GM19023 (cell line): ENCODE measurements at regions not wholly inside any gene's neighbourhood (a gene's known extent, or its start where the extent isn't known, plus 50 kb on each side); places are given as distances from the start of the nearest gene placed in this dataset.
"Not testable (repeated sequence)": the region's sequence is repeated elsewhere in the genome, so short reads cannot be mapped to it uniquely, and the experiment has no call there.

Experiments used
- ATAC-seq: cut with Tn5 transposase; IDR thresholded peaks from one replicate; pipeline ENCODE4 v1.9.1; 2021; ENCODE audit warnings: mild to moderate bottlenecking, moderate library complexity; ENCODE audit not compliant: unreplicated experiment

- no peak for ATAC-seq
Observed at GRCh38 chr9:28073270-28073669, 500.0 kb upstream of the C9orf72 start.

DNA sequence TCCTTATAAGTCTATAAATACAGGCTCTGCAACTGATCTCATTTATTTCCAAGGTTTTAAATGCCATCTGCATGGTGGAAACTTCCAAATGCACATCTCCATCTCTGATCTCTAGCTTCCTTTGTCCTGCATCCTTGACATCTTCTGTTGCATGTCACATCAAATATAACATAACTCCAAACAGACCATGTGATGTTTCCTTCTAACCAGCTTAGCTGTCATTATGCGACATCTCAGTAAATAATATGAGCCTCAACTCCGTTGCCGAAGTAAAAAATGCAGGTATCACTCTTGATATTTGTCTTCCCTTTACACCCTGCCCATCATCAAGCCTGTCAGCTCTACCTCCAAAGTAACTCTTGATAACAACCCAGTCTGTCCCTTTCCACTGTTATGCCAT, 506.4 kb upstream of the C9orf72 start:
- no peak for ATAC-seq

GRCh38 chr9:28082671-28083070, 509.4 kb upstream of the C9orf72 start:
- no peak for ATAC-seq

GRCh38 chr9:28086881-28087280, 513.6 kb upstream of the C9orf72 start:
- ATAC-seq = no peak

GRCh38 chr9:28092981-28093936, 520.0 kb upstream of the C9orf72 start:
- no peak for ATAC-seq

DNA sequence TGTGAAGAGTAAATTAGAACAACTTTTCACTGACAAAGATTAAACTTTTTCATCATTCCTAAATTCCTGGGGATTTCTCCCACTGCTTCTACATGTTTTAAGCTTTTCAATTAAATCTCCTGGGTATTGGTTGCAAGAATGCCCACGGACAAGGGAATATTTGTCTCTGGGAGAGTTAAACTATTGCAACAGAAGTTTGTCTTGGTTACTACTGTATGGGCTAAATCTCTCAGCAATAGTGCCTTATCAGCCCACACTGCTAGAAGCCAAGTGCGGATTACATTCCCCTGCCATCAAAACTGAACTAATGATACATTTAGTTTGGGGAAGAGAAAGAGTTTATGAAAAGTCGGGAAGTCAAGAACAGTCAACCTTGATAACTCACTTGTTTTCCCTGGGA, 528.2 kb upstream of the C9orf72 start:
- no peak for ATAC-seq

- no peak for ATAC-seq
Observed at GRCh38 chr9:28105001-28105400, 531.7 kb upstream of the C9orf72 start.

DNA sequence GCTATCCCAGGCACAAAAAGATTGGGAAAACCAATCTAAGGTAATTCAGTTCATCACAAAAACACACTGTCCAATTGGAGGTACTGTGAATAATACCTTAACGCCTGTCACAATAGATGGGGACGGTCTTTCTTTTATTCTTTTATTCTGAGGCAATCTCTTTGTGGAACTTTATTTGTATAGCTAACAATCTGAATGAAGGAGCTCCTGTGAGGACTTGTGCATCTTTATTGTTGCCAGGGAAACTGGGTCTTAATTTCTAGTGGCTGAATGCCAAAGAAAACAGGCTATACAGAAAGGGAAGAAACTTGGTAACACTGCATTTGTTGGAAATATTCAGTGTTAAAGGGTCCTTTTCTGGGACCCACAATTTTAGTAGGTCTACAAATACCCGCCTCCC, 546.9 kb upstream of the C9orf72 start:
- no peak for ATAC-seq

DNA sequence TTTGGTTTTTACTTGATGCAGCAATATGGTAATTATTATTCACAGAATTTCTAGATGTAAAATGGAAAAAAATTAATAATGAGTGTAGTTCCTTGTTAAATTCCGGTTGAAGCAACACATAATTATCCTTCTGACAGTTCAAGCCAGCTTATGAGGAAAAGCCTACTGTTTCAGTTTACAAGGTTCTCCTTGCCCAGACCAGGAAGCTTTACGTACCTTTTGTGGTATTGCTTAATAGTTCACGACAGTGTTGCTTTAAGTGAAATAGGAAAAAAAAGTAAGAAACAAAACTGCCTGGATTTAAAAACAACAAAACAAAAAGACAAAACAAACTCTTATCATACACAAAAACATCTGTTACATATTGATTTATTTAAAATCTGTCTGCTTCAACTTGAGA, 547.3 kb upstream of the C9orf72 start:
- no peak for ATAC-seq

DNA sequence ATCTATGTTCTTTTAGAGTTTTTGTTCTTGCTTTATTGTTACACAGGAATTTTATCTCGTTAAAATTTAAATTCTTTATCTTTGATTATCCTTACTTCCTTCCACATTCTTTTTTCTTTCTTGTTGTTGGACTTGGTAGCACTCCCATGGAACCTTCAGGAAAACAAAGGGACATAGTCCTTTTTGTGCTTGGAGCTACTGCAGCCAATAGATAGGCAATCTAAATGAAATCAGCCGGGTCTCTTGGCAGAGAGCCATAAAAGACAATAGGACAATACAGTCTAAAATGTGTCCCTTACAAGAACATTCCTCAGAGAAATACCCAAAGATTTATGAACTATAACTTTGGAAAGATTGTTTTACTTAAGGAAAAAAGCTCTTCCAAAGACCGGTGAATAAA, 548.1 kb upstream of the C9orf72 start:
- ATAC-seq = no peak

DNA sequence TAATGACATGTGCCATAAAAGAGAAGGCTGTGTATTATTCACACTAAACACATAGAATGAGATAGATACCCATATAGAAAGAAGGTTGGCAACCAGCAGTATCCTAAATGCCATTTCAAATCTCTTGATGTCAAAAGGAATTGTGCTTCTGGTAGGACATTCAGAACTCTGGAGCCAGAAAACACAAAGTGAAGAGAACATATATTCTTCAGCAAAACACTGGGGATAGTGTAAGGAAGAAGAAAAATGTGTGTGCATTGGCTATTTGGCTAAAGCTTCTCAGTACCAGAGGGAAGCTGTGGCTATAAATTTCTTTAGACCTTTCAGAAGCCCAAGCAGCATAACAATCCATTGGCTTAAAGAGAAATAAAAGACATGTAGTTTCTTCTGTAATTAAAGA, 551.6 kb upstream of the C9orf72 start:
- no peak for ATAC-seq

DNA sequence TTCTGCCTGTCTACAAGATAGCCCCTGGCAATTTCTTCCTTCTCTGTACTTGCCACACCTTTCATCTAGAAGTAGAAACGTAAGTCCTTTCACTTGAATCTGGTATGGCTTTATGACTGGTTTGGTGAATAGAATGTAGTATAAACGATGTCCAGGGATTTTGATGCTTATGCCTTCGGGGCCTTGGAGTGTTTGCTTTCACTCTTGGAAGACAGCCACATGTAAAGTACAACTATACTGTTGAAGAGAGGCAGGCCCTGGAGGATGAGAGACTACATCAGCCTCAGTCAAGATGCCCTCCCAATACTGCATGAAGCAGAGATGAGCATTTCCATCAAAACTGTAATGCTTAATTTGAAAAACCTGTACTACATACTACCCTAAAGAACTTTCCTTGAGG, 553.8 kb upstream of the C9orf72 start:
- no peak for ATAC-seq

DNA sequence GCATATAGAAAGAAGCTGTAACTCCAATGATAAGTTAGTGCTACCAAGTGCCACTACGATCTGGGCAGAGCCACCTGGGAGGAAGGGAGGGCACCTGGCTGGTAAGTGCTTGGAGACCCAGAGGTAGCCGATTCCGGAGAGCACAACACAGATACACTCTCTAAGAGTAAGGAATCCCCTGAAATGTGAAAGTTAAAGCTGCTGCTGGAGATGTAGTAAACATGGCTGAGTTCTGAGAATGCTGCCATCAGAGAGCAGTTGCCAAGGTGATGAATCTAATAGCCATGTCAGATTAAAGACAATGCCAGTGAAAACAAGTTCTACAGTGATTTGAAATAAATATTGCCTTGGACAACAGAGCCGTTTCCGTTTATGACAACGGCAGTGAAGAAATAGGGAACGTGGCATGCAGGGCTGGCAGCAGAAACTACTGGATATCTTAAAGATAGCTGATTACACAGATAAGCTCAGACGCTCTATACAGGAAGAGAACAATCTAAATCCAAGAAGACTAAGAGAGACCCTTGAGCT, 561.2 kb upstream of the C9orf72 start:
- ATAC-seq = no peak

- no peak for ATAC-seq
Observed at GRCh38 chr9:28135549-28135948, 562.3 kb upstream of the C9orf72 start.

DNA sequence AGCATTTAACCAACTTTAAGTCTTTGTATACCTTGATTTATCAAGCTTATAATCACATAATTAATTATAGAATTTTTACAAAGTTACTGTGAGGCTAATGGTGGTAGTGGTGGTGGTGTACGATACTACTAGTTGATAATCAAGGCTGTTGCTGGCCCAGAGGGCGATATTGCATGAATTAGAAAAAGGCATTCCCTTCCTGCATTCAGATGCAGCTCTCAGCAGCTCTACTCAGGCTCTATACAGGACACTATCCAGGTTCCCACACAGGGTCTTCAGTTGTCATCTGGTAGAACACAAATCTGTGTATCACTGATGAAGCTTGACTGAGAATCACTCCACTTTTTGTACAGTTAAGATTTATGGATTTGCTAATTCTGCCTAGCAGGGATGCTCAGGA, 562.8 kb upstream of the C9orf72 start:
- no peak for ATAC-seq

GRCh38 chr9:28147430-28147829, 574.1 kb upstream of the C9orf72 start:
- ATAC-seq = not testable (repeated sequence)

- ATAC-seq = not testable (repeated sequence)
Observed at GRCh38 chr9:28147923-28148597, 574.8 kb upstream of the C9orf72 start.

DNA sequence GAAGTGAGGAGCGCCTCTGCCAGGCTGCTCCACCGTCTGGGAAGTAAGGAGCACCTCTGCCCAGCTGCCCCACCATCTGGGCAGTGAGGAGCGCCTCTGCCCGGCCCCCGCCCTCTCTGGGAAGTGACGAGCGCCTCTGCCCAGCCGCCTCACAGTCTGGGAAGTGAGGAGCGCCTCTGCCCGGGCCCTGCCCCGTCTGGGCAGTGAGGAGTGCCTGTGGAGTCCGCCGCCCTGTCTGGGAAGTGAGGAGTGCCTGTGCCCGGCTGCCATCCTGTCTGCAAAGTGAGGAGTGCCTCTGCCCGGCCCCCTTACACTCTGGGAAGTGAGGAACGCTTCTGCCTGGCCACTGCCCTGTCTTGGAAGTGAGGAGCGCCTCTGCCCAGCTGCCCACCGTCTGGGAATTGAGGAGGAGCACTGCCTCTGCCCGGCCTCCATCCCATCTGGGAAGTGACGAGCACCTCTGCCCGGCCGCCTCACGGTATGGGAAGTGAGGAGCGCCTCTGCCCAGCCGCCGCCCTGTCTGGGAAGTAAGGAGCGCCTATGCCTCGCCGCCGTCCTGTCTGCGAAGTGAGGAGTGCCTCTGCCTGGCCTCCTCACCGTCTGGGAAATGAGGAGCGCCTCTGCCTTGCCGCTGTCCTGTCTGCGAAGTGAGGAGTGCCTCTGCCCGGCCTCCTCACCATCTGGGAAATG, 576.2 kb upstream of the C9orf72 start:
- ATAC-seq = not testable (repeated sequence)

DNA sequence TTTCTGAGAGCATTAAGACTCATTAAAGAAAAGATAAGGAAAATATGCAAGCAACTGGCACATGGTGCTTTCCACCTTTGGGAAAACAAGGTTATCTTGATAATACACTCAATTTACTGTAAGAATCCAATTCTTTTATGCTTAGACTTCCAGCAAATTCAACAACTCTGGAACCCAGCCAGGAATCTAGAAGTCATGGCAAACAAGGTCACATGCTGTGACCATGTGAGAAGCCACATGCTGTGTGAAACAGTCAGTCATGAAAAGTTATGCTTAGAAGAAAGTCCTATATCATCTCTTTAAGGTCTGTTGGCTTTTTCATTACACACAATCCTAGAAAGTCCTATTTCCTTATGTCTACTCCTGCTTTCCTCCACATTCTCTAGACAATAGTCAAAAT, 581.8 kb upstream of the C9orf72 start:
- ATAC-seq = no peak

DNA sequence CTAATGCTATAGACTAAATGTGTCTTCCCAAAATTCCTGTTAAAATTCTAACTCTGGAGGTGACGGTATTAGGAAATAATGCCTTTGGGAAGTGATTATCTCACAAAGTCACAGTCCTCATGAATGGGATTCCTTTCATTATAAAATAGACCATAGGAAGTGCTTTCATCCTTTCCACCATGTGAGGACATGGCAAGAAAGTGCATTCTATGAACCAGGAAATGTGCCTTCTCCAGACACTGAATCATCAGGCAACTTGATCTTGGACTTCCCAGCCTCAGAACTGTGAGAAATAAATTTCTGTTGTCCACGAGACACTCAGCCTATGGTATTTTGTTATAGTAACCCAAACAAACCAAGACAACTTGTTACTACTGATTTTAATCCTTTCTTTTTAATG, 582.4 kb upstream of the C9orf72 start:
- no peak for ATAC-seq

- ATAC-seq = no peak
Observed at GRCh38 chr9:28158451-28158850, 585.2 kb upstream of the C9orf72 start.
